Activated CD4-positive, alpha-beta T cell treated with anti-CD3 and anti-CD28 coated beads, Interleukin-2, amount 10 ng/mL, durations not matched to agents 7 days and 5 days (primary cell): ENCODE measurements at regions not wholly inside any gene's neighbourhood (a gene's known extent, or its start where the extent isn't known, plus 50 kb on each side); places are given as distances from the start of the nearest gene placed in this dataset.
"Not testable (repeated sequence)": the region's sequence is repeated elsewhere in the genome, so short reads cannot be mapped to it uniquely, and the experiment has no call there.

ENCODE experiments used
- CTCF ChIA-PET: fragments of 350-600 bp; sonication (Branson Sonifier 250); formaldehyde crosslinking; loops from one replicate; lab custom pipeline; 2021; ENCODE audit warnings: antibody characterized with exemption; lab: Charles Lee
- POLR2A ChIA-PET: fragments of 350-600 bp; sonication (Branson Sonifier 250); formaldehyde crosslinking; loops from one replicate; lab custom pipeline; 2021; ENCODE audit warnings: antibody characterized with exemption; lab: Charles Lee
- DNase-seq: peaks from one replicate; pipeline ENCODE4 v3.0.0-alpha.2; 2020
- H3K27ac Mint-ChIP-seq: one replicate; pipeline ENCODE4 v1.8.0; 2021; ENCODE audit warnings: mild to moderate bottlenecking, moderate library complexity, mixed read lengths
- H3K27me3 Mint-ChIP-seq: one replicate; pipeline ENCODE4 v1.8.0; 2021; ENCODE audit warnings: mixed read lengths
- H3K36me3 Mint-ChIP-seq: one replicate; pipeline ENCODE4 v1.8.0; 2021; ENCODE audit warnings: low read depth, mixed read lengths
- H3K4me1 Mint-ChIP-seq: one replicate; pipeline ENCODE4 v1.8.0; 2021; ENCODE audit warnings: mixed read lengths
- H3K4me3 Mint-ChIP-seq: one replicate; pipeline ENCODE4 v1.8.0; 2021; ENCODE audit warnings: mild to moderate bottlenecking, moderate library complexity, mixed read lengths
- H3K9me3 Mint-ChIP-seq: one replicate; pipeline ENCODE4 v1.8.0; 2021; ENCODE audit warnings: mixed read lengths

DNA sequence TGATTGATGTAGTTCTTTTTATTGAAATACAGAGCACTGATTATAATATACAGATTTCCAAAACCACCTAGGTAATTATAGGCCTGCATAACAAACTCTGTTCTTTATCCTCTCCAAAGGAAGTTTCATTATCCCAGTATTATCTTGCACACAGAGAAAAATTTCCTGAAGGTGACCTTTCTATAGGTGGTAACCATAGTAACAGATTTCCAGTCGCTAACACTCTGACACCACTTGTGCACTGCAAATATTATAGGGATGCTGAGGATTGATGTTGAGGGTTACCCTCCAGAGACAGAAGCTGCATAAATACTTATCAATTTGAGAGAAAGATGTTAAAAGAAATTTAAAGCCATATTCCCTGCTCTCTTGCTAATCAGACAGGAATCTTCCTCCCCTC is 274.5 kb upstream of the NRSN1 start:
- H3K27me3 Mint-ChIP-seq, result no peaks in the 10 kb centered on the region
- H3K4me1 Mint-ChIP-seq, result no peaks in the 10 kb centered on the region
- no peaks in the 10 kb centered on the region for H3K36me3 Mint-ChIP-seq
- no peaks in the 10 kb centered on the region for H3K9me3 Mint-ChIP-seq
- ChIA-PET CTCF (no interaction called here), POLR2A (no interaction called here)
- DNase-seq, result no peak
- no peak overlapping the region for H3K27ac Mint-ChIP-seq
- H3K4me3 Mint-ChIP-seq, result no peak overlapping the region

DNA sequence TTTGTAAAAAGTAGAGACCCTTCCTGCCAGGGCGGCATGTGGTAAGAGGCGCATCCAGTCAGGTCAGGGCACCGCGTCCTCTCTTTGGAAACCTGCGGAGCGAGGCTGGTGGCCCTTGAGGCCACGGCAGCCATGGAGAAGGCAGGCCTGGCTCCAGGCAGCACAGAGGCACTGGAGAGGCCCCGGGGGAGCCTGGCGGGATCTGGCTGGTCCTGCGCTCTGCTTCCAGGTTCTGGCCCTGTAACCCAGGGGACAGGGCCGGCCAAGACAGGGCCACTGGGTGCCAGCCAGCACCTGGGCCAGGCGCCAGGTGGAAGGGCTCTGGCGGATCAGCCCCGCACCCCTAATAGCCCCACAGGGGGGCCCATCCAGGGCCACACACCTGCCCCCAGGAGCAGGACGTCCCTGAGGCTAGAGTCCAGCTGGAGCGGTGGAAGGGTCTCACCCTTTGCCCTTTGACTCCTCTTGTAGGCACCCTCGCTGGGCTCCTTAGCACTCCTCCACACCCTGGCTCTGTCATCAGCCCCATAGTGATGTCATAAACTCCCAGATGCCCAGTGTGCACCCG is 272.4 kb upstream of the NRSN1 start:
- H3K4me3 Mint-ChIP-seq, H3K9me3 Mint-ChIP-seq, H3K4me1 Mint-ChIP-seq, H3K27ac Mint-ChIP-seq, H3K27me3 Mint-ChIP-seq, CTCF ChIA-PET, DNase-seq, H3K36me3 Mint-ChIP-seq, POLR2A ChIA-PET: not testable (repeated sequence)

DNA sequence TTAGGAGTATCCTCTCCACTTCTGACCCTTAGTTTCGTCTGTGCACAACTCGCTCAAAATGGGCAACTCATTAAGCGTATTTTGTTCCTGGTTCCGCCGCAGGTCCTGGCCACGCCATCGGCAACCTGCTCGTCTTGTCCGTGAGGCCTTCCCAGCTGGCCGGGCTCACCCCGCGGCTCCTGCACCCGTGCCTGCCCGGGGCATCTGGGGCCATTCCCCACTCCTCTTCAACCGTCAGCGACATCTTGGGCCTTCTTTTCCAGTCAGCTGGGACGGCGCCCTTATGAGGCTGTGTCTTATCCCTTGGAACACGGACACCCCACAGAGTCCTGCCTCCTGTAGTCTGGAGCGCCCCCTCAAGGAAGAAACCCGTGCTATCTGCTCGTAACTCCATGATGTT is 271.9 kb upstream of the NRSN1 start:
- H3K27ac Mint-ChIP-seq, H3K27me3 Mint-ChIP-seq, H3K9me3 Mint-ChIP-seq, H3K4me1 Mint-ChIP-seq, H3K4me3 Mint-ChIP-seq, POLR2A ChIA-PET, DNase-seq, CTCF ChIA-PET, H3K36me3 Mint-ChIP-seq: not testable (repeated sequence)

DNA sequence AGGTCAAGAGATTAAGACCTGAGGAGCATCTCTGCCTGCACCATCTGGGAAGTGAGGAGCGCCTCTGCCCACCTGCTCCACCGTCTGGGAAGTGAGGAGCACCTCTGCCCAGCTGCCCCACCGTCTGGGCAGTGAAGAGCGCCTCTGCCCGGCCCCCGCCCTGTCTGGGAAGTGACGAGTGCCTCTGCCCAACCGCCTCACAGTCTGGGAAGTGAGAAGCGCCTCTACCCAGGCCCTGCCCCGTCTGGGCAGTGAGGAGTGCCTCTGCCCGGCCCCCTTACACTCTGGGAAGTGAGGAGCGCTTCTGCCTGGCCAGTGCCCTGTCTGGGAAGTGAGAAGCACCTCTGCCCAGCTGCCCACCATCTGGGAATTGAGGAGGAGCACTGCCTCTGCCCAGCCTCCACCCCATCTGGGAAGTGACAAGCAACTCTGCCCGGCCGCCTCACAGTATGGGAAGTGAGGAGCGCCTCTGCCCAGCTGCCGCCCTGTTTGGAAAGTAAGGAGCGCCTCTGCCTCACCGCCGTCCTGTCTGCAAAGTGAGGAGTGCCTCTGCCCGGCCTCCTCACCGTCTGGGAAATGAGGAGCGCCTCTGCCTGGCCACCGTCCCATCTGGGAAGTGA is 270.4 kb upstream of the NRSN1 start:
- POLR2A ChIA-PET, result no interaction called here
- Mint-ChIP-seq H3K27me3 (no peaks in the 10 kb centered on the region), H3K4me3 (no peak overlapping the region), H3K9me3 (peaks cover 2% of the 10 kb centered on the region), H3K36me3 (no peaks in the 10 kb centered on the region), H3K4me1 (no peaks in the 10 kb centered on the region), H3K27ac (no peak overlapping the region)
- CTCF ChIA-PET, result no interaction called here
- no peak for DNase-seq

DNA sequence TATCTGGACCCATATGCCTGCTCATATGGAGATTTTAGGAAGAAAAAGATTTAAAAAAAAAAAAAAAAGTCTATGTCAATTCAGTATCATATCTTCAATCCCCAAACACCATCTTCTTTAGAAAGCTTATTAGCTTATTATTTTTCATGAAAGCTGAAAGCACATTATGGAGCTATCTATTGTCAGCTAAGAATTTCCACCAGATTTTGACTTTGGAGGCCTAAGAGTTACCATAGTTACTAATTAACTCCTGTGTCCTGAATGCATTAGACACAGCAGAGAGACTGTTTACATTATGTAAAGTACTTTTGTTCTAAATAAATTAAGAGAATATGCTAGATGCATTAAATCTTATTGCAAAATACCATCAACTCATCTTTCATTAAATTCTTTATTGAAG is 255.5 kb upstream of the NRSN1 start:
- ChIA-PET POLR2A (no interaction called here), CTCF (interaction anchor here (0.6 kb wide), 1 partner anchor 616 kb away, joined by 3 read pairs; no protein-coding TSS in a partner anchor)
- Mint-ChIP-seq H3K27ac (no peak overlapping the region), H3K4me1 (no peaks in the 10 kb centered on the region), H3K9me3 (no peaks in the 10 kb centered on the region), H3K36me3 (no peaks in the 10 kb centered on the region), H3K4me3 (no peak overlapping the region), H3K27me3 (no peaks in the 10 kb centered on the region)
- DNase-seq, result no peak

DNA sequence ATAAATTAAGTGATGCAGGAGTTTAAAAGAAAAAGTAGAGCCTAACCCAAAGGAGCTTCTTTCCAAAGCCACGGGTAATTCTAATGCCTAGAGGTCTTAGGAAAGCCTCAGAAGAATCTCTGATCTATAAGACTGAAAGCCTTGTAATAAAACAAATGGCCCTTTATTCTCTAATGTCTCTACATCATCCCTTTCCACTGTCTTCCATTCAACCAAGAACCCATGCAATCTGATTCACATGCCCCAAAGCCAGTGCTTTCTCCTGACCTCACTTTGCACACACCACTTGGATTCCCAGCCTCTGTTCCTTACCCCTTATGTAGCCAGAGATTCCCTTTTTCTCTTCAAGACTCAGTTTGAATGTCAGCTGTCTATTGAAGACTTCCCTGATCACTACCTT is 252.9 kb upstream of the NRSN1 start:
- no peaks in the 10 kb centered on the region for H3K27me3 Mint-ChIP-seq
- POLR2A ChIA-PET, result no interaction called here
- DNase-seq, result no peak
- no peak overlapping the region for H3K4me3 Mint-ChIP-seq
- no peaks in the 10 kb centered on the region for H3K4me1 Mint-ChIP-seq
- CTCF ChIA-PET, result no interaction called here
- no peaks in the 10 kb centered on the region for H3K36me3 Mint-ChIP-seq
- no peak overlapping the region for H3K27ac Mint-ChIP-seq
- no peaks in the 10 kb centered on the region for H3K9me3 Mint-ChIP-seq

DNA sequence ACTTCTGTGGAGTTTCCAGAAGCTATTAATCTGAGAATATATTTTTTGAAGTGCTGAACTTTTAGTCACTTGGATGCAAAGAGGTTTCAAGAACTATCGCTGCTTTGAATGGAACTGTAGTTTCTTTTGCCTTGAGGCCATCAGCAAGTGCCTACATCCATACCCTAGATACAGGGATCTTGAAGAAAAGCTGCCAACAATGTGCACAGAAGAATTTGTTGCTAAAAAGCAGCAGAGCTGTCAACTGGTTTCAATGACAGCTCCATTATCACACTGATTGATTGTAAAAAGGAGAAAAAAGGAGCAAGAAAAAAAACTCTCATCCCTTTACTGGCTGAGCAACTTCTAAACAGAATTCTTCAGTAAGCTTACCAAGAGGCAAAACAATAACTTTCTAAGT is 251.0 kb upstream of the NRSN1 start:
- ChIA-PET POLR2A (no interaction called here), CTCF (no interaction called here)
- no peaks in the 10 kb centered on the region for H3K9me3 Mint-ChIP-seq
- no peak overlapping the region for H3K27ac Mint-ChIP-seq
- no peak overlapping the region for H3K4me3 Mint-ChIP-seq
- H3K4me1 Mint-ChIP-seq, result no peaks in the 10 kb centered on the region
- H3K36me3 Mint-ChIP-seq, result no peaks in the 10 kb centered on the region
- H3K27me3 Mint-ChIP-seq, result no peaks in the 10 kb centered on the region
- no peak for DNase-seq

DNA sequence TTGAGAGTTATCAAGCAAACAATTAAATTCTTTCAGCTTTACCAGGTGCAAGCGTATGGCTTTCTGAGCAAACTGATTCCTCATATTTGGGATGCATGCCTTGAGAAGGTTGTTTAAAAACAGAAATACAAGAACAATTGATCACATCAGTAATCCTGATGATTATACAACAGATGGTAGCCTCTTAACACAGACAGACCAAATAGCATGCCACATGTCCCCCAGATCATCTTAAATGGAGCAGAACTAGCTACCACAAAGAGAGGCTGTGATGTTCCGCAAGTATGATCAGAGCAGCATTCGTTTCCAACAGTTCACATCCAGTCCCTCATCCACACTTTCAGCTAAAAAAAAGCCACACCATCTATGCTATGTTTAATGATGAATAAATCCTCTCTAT is 246.2 kb upstream of the NRSN1 start:
- POLR2A ChIA-PET, result no interaction called here
- H3K9me3 Mint-ChIP-seq, result no peaks in the 10 kb centered on the region
- H3K27ac Mint-ChIP-seq, result no peak overlapping the region
- no peaks in the 10 kb centered on the region for H3K27me3 Mint-ChIP-seq
- DNase-seq, result no peak
- no peak overlapping the region for H3K4me3 Mint-ChIP-seq
- H3K36me3 Mint-ChIP-seq, result no peaks in the 10 kb centered on the region
- H3K4me1 Mint-ChIP-seq, result no peaks in the 10 kb centered on the region
- CTCF ChIA-PET, result no interaction called here

DNA sequence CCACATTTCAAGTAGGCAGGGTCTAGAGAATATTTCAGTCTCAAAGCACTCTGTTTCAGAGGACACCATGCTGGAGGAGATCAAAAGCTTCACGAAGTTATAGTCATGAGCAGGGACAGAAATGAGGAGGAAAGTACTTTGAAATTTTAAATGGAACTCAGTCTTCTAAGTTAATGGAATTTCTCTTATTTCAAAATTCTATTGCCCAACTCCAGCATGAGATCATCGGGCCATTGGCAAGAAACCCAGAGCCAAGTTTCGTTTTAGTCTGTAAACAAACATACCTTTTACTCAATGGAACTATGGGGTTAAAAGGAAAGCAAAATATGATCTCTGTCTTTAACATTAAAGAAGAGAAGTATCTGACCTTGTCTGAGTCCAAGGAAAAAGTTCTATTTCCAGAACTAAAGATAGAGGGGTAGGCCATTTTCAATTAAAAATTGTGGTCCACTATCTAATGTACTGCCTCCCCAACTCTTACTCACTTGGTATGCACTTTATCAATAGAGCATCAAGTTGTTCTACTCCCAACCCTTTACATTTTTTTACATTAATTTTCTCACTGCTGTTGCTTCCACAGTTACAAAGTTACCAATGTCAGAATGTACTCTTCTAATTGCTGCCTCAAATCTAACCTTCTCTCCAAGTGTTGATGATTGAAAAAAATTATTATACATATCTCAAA is 235.3 kb upstream of the NRSN1 start:
- H3K36me3 Mint-ChIP-seq, result no peaks in the 10 kb centered on the region
- POLR2A ChIA-PET, result no interaction called here

DNA sequence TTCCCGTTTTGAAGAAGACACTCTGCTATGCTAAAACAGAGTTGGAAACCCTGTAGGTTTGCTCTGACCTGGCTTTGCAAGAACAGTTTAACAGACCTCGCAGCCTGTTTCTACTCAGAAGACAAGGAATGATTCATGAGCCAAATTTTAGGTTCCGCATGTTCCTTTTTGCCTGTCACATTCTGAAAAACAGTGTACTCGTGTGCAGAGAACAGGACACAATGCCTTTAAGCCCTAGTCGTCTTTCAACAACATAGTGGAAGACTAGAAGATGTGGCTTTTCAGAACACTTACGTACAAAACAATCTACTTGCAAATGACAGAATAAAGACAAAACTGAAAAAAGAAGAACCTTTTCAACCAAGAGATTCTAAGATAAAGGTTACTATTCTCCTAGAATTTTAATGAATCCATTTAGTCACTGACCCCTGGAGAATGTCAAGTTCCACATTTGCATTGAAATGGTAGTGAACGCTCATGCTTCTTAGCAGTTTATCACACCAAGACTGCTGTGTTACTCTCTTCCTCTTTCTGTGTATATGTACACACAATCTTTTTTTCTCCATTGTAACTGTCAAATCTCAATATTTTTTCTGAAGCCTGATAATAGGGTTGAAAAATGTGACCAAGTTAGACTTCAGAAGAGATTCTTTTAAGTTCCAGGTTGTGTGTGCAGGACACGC is 220.7 kb upstream of the NRSN1 start:
- CTCF ChIA-PET, result no interaction called here
- no peaks in the 10 kb centered on the region for H3K36me3 Mint-ChIP-seq

More for the DNA sequence above, 235.3 kb upstream of the NRSN1 start:
- H3K27ac Mint-ChIP-seq, result no peak overlapping the region
- H3K4me1 Mint-ChIP-seq, result no peaks in the 10 kb centered on the region
- no peak overlapping the region for H3K4me3 Mint-ChIP-seq
- CTCF ChIA-PET, result no interaction called here
- no peaks in the 10 kb centered on the region for H3K27me3 Mint-ChIP-seq
- DNase-seq, result no peak
- H3K9me3 Mint-ChIP-seq, result no peaks in the 10 kb centered on the region

DNA sequence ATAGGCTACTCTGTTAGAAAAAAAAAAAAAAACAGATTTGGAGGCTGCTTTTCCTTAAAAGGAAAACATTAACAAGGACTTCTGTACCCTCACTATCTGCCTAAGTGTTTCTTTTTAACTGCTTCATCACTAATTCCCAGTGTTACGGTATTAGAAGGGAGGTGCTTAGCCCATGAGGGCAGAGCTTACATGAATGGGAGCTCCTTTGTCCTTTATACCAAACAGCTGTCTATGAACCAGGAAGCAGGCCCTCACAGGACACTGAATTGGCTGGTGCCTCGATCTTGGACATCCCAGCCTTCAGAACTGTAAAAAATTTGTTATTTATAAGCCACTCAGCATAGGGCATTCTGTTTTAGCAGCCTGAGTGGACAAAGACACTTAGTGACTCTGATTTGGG is 215.6 kb upstream of the NRSN1 start:
- H3K9me3 Mint-ChIP-seq, result no peaks in the 10 kb centered on the region
- H3K27ac Mint-ChIP-seq, result no peak overlapping the region
- H3K27me3 Mint-ChIP-seq, result no peaks in the 10 kb centered on the region
- H3K4me1 Mint-ChIP-seq, result no peaks in the 10 kb centered on the region
- H3K36me3 Mint-ChIP-seq, result no peaks in the 10 kb centered on the region
- H3K4me3 Mint-ChIP-seq, result no peak overlapping the region
- ChIA-PET CTCF (no interaction called here), POLR2A (no interaction called here)
- DNase-seq, result no peak

More for the DNA sequence above, 220.7 kb upstream of the NRSN1 start:
- H3K27ac Mint-ChIP-seq, result no peak overlapping the region
- DNase-seq, result no peak
- H3K4me1 Mint-ChIP-seq, result no peaks in the 10 kb centered on the region
- no peak overlapping the region for H3K4me3 Mint-ChIP-seq
- POLR2A ChIA-PET, result no interaction called here
- H3K27me3 Mint-ChIP-seq, result no peaks in the 10 kb centered on the region
- no peaks in the 10 kb centered on the region for H3K9me3 Mint-ChIP-seq

DNA sequence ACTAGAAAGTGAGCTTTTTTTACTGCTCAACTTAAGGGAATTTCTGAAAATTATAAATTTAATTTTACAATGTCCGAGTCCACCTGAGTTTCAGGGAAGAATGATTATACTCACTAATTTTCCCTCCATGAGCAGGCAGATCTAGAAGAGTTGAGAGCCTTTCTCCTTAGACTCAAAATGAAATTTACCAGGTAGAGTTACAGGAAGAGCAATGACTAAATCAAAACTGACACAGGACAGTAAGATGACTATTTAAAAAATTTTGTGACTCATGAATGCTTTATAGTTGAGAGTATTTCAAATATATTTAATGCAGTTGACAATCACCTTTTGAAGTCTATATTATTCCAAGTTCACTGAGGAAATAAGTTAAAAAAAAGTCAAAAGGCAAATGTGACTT is 198.1 kb upstream of the NRSN1 start:
- CTCF ChIA-PET, result no interaction called here
- H3K27ac Mint-ChIP-seq, result no peak overlapping the region
- no peaks in the 10 kb centered on the region for H3K4me1 Mint-ChIP-seq

DNA sequence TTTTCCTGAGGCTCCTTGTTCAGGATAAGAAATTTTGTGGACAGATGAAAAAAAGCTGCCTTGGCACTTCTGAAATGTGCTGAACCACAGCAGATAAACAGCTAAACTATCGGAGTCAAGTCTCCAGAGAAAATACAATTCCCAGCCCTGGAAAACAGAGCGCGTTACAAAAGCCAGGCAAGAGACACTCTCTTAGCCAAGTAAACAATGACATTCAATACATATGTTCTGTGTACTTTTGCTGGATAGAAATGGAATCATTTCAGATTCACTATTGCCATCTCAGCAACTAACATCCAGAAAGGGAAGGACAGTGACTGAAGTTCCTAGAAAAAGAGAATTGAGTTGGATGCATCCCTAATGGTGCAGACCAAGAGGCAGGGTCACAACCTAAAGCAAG is 196.8 kb upstream of the NRSN1 start:
- no peaks in the 10 kb centered on the region for H3K27me3 Mint-ChIP-seq
- POLR2A ChIA-PET, result no interaction called here
- peaks cover 2% of the 10 kb centered on the region for H3K9me3 Mint-ChIP-seq
- CTCF ChIA-PET, result no interaction called here
- no peaks in the 10 kb centered on the region for H3K36me3 Mint-ChIP-seq
- no peaks in the 10 kb centered on the region for H3K4me1 Mint-ChIP-seq
- H3K4me3 Mint-ChIP-seq, result no peak overlapping the region
- no peak for DNase-seq
- H3K27ac Mint-ChIP-seq, result no peak overlapping the region

More for the DNA sequence above, 198.1 kb upstream of the NRSN1 start:
- H3K36me3 Mint-ChIP-seq, result no peaks in the 10 kb centered on the region
- POLR2A ChIA-PET, result no interaction called here
- no peak overlapping the region for H3K4me3 Mint-ChIP-seq
- H3K27me3 Mint-ChIP-seq, result no peaks in the 10 kb centered on the region
- no peaks in the 10 kb centered on the region for H3K9me3 Mint-ChIP-seq
- DNase-seq, result no peak
